HFFc6 (cell line): ENCODE measurements at regions not wholly inside any gene's neighbourhood (a gene's known extent, or its start where the extent isn't known, plus 50 kb on each side); places are given as distances from the start of the nearest gene placed in this dataset.

Source experiments
- DNase-seq: peaks from one replicate; pipeline ENCODE4 v3.0.0-alpha.2; 2018
- H3K27ac Mint-ChIP-seq: 2 replicates; pipeline ENCODE4 v1.8.0; 2020; ENCODE audit warnings: mild to moderate bottlenecking, mixed read lengths
- H3K27me3 Mint-ChIP-seq: 2 replicates; pipeline ENCODE4 v1.8.0; 2021; ENCODE audit warnings: mild to moderate bottlenecking, moderate library complexity, mixed read lengths; ENCODE audit not compliant: insufficient read depth
- H3K36me3 Mint-ChIP-seq: 2 replicates; pipeline ENCODE4 v1.8.0; 2021; ENCODE audit warnings: low read depth, mixed read lengths
- H3K4me1 Mint-ChIP-seq: 2 replicates; pipeline ENCODE4 v1.8.0; 2020; ENCODE audit warnings: low read depth, mixed read lengths
- H3K4me3 Mint-ChIP-seq: 2 replicates; pipeline ENCODE4 v1.8.0; 2020; ENCODE audit warnings: mild to moderate bottlenecking, moderate library complexity, mixed read lengths
- H3K9me3 Mint-ChIP-seq: 2 replicates; pipeline ENCODE4 v1.8.0; 2020; ENCODE audit warnings: mild to moderate bottlenecking, mixed read lengths
- CTCF ChIP-seq: fragments of 200-600 bp; sonication (generic); IDR thresholded peaks from 2 replicates; pipeline ENCODE4 v1.5.0; 2021; ENCODE audit warnings: antibody characterized with exemption, mild to moderate bottlenecking

DNA sequence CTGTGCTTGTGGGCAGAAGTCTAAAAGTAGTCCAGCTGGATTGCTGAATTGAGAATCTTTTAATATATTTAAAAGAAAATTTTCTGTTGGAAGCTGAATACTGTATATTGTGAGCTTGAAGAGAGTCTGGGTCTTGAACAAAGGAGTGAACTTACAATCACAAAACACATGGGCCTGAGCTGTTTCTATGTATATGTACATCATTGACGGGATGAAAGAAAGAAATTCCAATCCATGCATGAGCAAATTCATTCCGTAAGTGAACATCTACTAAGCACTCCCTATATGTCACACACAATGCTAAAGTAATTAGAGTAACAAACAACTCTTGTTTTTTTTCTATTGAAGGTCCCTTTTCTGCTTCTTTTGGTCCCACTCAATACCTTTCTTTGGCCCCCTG, 331.0 kb downstream of the HS3ST1 start:
- H3K27ac Mint-ChIP-seq, result no peak overlapping the region
- H3K4me1 Mint-ChIP-seq, result no peaks in the 10 kb centered on the region
- no peak for DNase-seq
- no peak overlapping the region for H3K4me3 Mint-ChIP-seq
- H3K9me3 Mint-ChIP-seq, result peaks cover 45% of the 10 kb centered on the region
- no peaks in the 10 kb centered on the region for H3K36me3 Mint-ChIP-seq
- no peaks in the 10 kb centered on the region for H3K27me3 Mint-ChIP-seq
- no peak for TF ChIP-seq CTCF

GRCh38 chr4:11081006-11081405, 347.7 kb downstream of the HS3ST1 start:
- TF ChIP-seq CTCF, result no peak
- DNase-seq, result no peak
- Mint-ChIP-seq H3K9me3 (peaks cover 29% of the 10 kb centered on the region), H3K27me3 (no peaks in the 10 kb centered on the region), H3K4me1 (no peaks in the 10 kb centered on the region), H3K36me3 (peaks cover 9% of the 10 kb centered on the region), H3K27ac (no peak overlapping the region), H3K4me3 (no peak overlapping the region)

GRCh38 chr4:11079171-11079570, 349.5 kb downstream of the HS3ST1 start:
- no peak overlapping the region for H3K4me3 Mint-ChIP-seq
- no peak for DNase-seq
- no peak overlapping the region for H3K27ac Mint-ChIP-seq
- no peaks in the 10 kb centered on the region for H3K4me1 Mint-ChIP-seq
- no peak for TF ChIP-seq CTCF
- peaks cover 29% of the 10 kb centered on the region for H3K9me3 Mint-ChIP-seq
- no peaks in the 10 kb centered on the region for H3K27me3 Mint-ChIP-seq
- H3K36me3 Mint-ChIP-seq, result peaks cover 9% of the 10 kb centered on the region

- no peak overlapping the region for H3K27ac Mint-ChIP-seq
- H3K4me3 Mint-ChIP-seq, result no peak overlapping the region
- no peaks in the 10 kb centered on the region for H3K4me1 Mint-ChIP-seq
- H3K9me3 Mint-ChIP-seq, result peaks cover 20% of the 10 kb centered on the region
- H3K27me3 Mint-ChIP-seq, result no peaks in the 10 kb centered on the region
- DNase-seq, result no peak
- no peaks in the 10 kb centered on the region for H3K36me3 Mint-ChIP-seq
- no peak for TF ChIP-seq CTCF
Measured at GRCh38 chr4:11074581-11075241, 354.0 kb downstream of the HS3ST1 start.

GRCh38 chr4:11073621-11074051, 355.1 kb downstream of the HS3ST1 start:
- H3K4me3 Mint-ChIP-seq, result no peak overlapping the region
- H3K27me3 Mint-ChIP-seq, result no peaks in the 10 kb centered on the region
- TF ChIP-seq CTCF, result no peak
- no peak for DNase-seq
- H3K36me3 Mint-ChIP-seq, result no peaks in the 10 kb centered on the region
- H3K4me1 Mint-ChIP-seq, result no peaks in the 10 kb centered on the region
- H3K27ac Mint-ChIP-seq, result no peak overlapping the region
- H3K9me3 Mint-ChIP-seq, result peaks cover 18% of the 10 kb centered on the region
